HG03354 (cell line): ENCODE measurements at regions not wholly inside any gene's neighbourhood (a gene's known extent, or its start where the extent isn't known, plus 50 kb on each side); places are given as distances from the start of the nearest gene placed in this dataset.
"Not testable (repeated sequence)": the region's sequence is repeated elsewhere in the genome, so short reads cannot be mapped to it uniquely, and the experiment has no call there.

Experiments used
- ATAC-seq: cut with Tn5 transposase; IDR thresholded peaks from one replicate; pipeline ENCODE4 v1.9.1; 2021; ENCODE audit warnings: mild to moderate bottlenecking; ENCODE audit not compliant: unreplicated experiment, poor library complexity, severe bottlenecking

GRCh38 chr9:135283671-135284070 lies 195.9 kb upstream of the PPP1R26 start:
- no peak for ATAC-seq

- ATAC-seq = no peak
These were observed 195.0 kb upstream of the PPP1R26 start for GRCh38 chr9:135284386-135285134.

DNA sequence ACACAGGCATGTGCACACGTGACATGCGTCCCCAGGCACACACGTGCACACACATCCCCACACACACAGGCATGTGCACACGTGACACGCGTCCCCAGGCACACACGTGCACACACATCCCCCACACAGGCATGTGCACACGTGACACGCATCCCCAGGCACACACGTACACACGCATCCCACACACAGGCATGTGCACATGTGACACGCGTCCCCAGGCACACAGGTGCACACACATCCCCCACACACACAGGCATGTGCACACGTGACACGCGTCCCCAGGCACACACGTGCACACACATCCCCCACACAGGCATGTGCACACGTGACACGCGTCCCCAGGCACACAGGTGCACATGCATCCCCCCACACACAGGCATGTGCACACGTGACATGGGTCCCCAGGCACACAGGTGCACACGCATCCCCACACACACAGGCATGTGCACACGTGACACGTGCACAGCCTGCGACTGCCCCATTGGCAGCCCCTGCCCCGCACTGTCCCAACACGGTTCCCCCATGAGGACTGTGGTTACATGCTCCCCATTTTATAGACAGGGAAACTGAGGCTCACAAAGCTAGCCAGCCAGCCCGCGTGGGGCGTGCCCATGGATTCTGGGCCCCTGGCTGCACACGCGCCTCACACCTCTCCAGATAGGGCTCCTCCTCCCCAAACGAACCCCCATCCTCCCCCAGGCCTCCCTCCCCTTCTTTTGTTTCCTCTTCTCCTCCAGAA lies 193.2 kb upstream of the PPP1R26 start:
- ATAC-seq = not testable (repeated sequence)

DNA sequence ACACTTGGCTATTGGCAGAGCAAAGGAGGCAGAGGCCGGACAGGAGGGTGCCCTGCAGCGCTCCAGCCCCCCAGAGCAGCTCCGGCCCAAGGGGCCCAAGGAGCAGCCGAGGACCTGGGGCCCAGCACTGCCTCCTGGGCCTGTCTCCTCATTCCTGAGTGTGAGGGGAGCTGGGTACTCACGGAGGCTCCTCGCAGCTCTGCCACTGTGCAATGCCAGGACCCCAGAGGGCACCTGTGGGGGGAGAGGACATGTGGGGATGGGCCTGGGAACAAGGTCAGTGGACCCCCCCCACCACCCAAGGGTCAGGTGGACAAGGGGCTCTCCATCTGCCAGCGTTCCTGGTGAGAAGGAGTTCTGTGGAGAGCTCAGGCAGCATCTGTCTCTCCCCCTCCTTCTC lies 192.6 kb upstream of the PPP1R26 start:
- no peak for ATAC-seq

GRCh38 chr9:135287627-135288026 lies 192.0 kb upstream of the PPP1R26 start:
- no peak for ATAC-seq

- no peak for ATAC-seq
These were observed 191.5 kb upstream of the PPP1R26 start for GRCh38 chr9:135288054-135288453.

DNA sequence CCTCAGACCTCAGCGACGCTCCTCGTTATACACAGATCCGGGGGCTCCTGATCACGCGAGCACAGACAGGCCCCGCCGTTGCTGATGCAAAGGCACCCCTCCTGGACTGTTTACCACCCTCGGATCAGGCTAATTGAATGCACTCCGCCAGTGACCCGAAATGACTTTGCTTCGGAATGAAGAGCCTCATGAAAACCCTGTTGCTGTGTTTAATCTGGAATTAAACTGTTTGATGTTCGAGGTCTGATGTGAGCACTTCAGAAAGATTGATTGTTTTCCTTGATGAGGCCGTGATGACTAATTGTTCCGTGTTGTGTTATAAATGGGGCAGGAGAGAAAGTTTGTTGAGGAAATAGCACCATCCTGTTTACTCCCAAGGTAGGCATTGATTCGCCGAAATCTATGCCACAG lies 190.5 kb upstream of the PPP1R26 start:
- ATAC-seq = no peak

- ATAC-seq = no peak
These were observed 189.5 kb upstream of the PPP1R26 start for GRCh38 chr9:135290086-135290485.

GRCh38 chr9:135290566-135290965 lies 189.0 kb upstream of the PPP1R26 start:
- no peak for ATAC-seq

GRCh38 chr9:135291165-135291564 lies 188.4 kb upstream of the PPP1R26 start:
- no peak for ATAC-seq

DNA sequence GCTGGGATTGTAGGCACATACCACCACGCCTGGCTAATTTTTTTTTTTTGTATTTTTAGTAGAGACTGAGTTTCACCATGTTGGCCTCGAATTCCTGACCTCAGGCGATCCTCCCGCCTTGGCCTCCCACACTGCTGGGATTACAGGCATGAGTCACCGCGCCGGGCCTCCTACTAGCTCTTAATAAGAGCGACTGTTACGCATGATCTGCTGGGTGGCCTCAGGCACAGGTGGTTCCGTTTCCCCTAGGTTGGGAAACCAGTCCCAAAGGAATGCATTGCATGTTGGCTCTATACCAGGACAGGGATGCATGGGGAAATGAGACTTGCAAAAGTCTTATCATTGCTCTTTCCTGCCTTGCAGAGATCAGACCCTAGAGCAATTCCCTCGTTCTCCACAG lies 184.7 kb upstream of the PPP1R26 start:
- ATAC-seq = no peak

DNA sequence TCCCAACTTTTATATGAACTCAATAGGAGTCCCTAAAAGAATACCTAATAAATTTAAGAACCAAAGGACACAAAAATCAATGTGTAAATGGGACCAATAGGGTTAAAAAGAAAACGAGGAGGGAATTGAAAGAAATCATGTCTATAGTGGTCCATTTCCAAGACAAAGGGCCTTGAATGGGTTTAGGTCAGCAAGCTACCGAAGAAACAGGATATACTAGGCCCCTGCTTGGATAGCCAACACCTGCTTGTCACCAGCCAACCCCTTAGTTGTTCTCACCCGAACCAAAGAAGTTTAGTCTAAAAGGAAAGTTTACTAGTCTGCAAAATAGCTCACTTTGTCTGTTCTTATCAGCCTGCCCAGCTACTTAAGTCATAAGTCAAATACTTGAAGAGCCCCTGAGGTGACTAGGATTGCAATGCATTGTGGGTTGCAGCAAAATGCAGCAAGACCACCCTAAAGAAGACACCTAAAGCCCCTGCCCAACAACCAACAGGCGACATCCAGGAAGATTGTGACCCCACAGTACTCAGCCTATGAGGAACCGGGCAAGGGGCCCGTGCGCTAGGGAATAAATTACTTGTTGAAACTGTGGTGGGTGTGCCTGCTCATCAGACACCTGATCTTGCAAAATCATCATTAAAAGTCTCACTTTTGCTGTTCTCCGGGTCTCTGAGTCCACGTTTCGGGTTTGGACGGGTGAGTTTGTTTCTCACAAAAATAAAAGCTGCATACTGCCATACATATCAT lies 183.9 kb upstream of the PPP1R26 start:
- ATAC-seq = no peak

DNA sequence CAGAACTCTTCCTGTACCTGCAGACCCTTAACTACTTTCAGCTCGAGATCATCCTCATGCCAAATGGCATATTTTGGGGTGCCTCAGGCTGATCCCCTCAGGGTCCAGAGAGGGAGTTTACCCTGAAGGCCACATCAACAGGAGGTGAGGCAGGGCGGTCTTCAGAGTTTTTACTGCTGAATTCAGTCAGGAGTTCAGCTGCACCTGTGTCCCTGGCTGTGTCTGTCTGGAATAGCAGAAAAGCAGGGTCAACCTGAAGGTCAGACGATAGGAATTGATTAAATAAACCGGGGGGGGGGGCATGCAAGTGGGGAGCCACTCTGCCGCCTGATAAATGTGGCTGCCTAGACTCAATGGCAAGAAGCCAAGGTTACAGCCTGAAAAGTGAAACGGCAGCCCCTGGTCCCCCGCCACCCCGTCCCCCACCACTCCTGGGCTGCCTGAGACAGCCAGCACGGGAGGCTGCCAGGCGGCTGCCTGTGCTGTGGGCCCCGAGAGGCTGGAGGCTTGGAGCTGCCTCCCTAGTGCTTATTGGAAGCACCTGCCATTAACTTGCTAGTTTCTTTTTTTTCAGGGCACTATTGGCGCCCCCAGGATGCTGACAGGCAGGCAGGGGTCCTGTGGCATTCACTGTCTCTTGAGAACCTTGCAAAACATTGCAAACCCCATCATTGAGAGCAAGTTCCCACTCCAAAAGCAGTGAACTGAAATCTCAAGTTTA lies 182.7 kb upstream of the PPP1R26 start:
- no peak for ATAC-seq

GRCh38 chr9:135297456-135298075 lies 182.0 kb upstream of the PPP1R26 start:
- ATAC-seq = no peak

DNA sequence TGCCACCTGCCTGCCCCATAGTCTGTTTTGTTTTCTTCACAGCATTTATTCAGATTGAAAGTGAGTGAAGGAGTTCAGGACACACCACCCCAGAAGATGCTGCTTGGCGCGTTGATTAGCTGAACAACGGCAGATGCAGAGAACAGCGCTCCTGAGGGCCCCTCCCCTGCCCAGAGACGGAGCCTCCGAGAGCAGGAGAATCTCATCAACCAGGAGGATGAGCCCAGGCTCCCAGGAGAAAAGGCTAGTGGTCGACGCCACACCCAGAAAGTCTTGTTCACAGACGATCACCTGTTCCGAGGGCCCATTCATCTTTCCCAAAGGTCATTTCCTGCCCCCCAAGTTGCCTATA lies 180.4 kb upstream of the PPP1R26 start:
- no peak for ATAC-seq

- no peak for ATAC-seq
These were observed 179.8 kb upstream of the PPP1R26 start for GRCh38 chr9:135299651-135300345.

DNA sequence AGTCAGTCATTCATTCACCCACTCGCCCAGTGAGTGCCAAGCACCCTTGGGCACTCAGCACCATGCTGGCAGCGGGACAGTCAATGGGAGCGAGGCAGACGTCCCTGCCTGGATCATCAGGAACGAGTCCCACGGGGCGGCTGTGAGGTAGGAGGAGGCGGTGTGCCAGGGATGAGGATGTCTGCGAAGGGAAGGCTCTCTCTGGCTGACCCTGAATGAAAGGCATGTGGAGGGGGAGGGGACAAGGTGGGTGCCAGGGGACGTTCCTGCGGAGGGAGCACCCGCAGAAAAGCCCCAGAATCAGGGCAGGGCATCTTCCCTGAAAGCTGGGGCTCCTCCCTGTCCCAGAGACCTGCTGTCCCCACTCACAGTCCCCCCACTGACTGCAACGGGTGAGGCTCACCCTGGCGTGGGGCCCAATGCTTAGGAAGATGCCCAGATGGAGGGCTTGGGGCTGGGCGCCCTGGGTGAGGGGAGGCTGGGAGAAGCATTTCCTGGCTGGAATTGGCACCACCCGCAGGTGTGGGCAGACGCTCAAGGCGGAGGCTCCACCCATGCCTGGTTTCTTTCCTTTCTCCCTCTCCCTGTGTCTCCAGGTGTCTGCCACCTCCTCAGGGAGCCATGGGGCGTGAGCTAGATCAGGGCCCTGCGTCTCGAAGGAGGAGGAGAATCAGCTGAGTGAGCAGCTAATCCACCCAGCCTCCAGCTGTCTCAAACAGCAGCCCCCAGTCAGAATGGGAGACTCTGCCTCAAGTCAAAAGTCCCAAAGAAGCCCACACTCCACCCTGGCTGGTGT lies 179.0 kb upstream of the PPP1R26 start:
- no peak for ATAC-seq
